ENCODE measurements at regions not wholly inside any gene's neighbourhood (a gene's known extent, or its start where the extent isn't known, plus 50 kb on each side); places are given as distances from the start of the nearest gene placed in this dataset.

GRCh38 chr14:86662334-86662733 is 1132.4 kb downstream of the FLRT2 start:
- TF ChIP-seq EZH2 (IDR thresholded peaks at IDR 0.05; ENCODE audit: insufficient read depth, low read length): no peak
- no peak for TF ChIP-seq CTCF (IDR thresholded peaks at IDR 0.05; ENCODE audit: insufficient read depth, low read depth, low read length)
